GM21786 (cell line): ENCODE measurements at regions not wholly inside any gene's neighbourhood (a gene's known extent, or its start where the extent isn't known, plus 50 kb on each side); places are given as distances from the start of the nearest gene placed in this dataset.
"Not testable (repeated sequence)": the region's sequence is repeated elsewhere in the genome, so short reads cannot be mapped to it uniquely, and the experiment has no call there.

Experiments
- ATAC-seq: cut with Tn5 transposase; IDR thresholded peaks from one replicate; pipeline ENCODE4 v1.9.1; 2021; ENCODE audit not compliant: unreplicated experiment

DNA sequence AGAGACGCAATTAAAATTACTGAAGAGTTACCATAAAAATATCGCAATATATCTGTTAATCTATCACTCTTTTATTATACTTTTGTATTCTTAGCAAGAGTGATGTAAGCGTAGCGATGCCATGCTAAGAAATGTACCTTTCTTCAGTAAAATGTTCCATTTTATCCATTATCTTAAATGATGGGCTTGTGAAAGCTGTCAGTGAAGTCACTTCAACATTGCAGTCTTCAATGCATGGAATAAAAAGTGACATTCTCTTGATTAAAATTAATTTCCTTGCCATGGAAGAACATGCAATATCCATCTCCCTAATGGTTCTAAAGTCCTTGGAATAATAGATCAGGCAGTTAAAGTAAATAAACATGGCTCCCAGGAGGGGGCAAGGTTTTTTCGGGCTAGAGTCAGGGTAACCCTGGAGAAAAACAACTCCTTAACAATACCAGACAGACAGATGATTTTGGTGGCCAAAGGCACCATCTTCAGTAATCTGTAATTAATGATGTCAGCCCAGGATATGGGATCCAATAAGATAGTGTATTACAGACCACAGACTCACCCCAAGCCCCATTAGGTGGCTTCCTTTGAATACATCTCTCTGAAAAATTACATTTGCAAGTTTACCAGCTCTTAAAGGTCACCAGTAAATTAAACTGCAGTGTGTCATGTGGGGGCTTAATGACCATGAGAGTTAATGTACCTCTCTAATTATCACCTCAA lies 677.1 kb downstream of the DTWD2 start:
- no peak for ATAC-seq

DNA sequence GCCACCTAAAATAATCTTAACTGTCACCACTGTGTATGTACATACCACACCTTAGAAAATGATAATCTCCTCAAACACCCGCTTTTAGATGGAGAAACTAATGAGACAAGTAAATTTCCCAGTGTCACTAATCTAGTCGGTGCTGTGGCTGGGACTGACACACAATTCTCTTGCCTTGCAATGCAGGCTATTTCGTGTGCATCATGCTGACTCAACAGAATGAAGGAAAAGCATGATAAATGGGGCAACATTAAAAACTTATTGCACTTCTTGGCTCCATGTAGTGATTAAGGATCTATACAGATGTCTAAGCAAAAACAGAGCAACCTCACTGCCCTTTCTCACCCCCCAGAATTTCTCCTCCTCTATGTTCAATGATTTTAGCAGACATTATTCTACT lies 677.9 kb downstream of the DTWD2 start:
- no peak for ATAC-seq

DNA sequence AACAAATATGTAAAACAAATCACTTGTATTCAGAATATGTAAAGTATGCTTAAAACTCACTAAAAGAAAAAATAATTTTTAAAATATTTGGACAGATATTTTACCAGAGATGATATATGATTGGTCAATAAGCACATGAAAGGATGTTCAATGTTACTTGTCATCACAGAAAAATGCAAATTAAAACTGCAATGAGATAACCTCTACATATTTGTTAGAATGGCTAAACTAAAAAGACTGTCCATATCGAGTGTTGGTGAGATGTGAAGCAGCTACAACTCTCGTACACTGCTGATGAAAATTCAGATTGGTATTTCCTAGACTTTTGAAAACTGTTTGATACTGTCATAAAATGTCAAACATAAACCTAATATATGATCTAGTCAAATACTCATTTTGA lies 685.1 kb downstream of the DTWD2 start:
- no peak for ATAC-seq

DNA sequence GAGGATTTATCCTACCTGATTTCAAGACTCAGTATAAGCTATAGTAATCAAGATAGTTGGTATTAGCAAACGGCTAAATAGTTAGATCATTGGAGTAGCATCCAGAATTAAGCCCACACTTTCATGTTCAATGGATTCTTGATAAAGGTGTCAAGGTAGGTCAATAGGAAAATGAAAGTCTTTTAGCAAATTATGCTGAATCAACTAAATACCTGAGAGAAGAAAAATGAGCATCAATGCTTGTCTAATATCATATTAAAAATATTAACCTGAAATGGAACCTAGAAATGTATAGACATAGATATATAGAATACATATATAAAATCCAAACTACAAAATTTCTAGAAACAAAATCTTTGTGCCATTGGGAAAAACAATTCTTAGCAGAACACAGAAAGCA lies 685.6 kb downstream of the DTWD2 start:
- no peak for ATAC-seq

DNA sequence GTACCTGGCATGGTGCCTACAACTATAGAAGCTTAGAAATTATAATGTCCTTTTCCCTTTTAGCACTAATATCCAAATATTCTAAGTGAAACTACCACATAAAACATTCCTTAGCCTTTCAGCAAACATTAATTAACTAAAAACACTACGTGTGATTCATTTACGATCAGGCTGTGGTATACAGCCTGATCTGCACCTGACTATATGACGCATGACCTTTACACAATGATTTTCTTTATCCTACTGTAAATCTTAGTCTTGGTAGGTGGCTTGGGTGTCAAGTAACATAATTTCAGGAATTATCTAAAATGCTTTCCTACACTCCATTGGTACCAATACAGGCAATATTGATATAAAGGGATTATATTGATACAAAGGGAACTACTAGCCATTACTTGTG lies 686.7 kb downstream of the DTWD2 start:
- ATAC-seq = no peak

DNA sequence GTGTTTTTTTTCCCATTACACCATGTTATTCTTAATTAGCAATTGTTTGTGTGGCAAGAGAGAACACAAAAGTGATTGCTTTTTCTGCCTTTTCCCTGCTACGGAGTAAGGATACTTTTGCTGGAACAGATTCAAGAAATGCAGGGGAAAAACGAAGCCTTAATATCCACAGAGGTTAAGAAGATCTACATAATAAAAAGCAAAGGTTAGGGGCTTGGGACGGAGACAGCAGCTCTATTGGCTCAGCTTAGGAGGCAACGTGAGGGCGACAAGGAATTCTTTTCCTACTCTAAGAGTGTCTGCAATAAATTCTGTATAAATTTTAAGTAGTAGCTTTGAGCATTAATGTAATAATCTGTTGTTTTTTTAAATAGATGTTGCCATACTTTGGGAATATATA lies 693.3 kb downstream of the DTWD2 start:
- ATAC-seq = no peak

DNA sequence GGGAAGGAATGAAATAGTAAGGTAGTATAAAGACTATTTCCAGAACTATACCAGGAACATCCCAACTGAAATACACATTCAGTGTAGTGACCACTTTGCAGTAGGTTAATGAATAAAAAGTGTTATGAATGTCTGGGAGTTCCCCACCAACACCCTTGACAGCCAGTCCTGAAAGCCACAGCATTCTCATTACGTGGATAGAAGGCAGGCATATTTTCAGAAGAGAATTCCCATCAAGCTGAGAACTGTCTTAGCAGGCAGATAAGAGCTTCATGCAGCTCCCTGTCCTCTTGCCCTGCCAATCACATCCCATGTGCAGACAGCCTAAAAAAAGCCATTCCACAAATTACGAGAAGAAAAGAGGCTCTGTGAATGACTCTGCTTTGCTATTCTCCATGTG lies 695.0 kb downstream of the DTWD2 start:
- no peak for ATAC-seq

DNA sequence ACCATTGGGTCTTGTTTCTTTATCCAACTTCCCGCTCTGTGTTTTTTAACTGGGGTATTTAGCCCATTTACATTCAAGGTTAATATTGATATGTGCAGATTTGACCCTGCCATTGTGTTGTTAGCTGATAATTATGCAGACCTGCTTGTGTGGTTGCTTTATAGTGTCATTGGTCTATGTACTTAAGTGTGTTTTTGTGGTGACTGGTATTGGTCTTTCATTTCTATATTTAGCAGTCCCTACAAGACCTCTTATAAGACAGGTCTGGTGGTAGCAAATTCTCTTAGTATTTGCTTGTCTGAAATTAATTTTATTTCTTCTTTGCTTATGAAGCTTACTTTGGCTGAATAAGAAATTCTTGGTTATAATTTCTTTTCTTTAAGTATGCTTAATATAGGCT lies 698.1 kb downstream of the DTWD2 start:
- ATAC-seq = no peak

DNA sequence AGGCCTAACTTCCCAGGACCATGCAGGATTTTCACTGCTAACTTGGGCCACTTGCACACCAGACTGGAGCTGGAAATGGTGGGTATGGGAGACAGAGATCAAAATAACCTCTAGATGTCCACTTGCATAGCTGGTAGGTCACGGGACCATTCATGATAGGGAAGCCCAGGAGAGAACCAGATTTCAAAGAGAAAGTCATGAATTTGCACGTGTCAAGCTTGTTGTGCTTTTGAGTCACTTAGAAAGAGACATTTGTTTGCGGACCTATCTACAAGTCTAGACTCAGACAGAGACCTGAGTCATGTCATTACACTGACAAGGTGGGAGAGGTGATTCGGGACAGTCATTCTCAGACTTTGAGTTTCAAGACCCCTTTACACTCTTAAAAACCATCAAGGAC lies 704.1 kb downstream of the DTWD2 start:
- ATAC-seq = not testable (repeated sequence)

DNA sequence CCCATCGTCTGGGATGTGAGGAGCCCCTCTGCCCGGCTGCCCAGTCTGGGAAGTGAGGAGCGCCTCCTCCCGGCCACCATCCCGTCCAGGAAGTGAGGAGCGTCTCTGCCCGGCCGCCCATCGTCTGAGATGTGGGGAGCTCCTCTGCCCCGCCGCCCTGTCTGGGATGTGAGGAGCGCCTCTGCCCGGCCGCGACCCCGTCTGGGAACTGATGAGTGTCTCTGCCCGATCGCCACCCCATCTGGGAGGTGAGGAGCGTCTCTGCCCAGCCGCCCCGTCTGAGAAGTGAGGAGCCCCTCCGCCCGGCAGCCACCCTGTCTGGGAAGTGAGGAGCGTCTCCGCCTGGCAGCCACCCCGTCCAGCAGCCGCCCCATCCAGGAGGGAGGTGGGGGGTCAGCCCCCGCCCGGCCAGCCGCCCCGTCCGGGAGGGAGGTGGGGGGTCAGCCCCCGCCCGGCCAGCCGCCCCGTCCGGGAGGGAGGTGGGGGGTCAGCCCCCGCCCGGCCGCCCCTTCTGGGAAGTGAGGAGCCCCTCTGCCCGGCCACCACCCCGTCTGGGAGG lies 705.8 kb downstream of the DTWD2 start:
- not testable (repeated sequence) for ATAC-seq

DNA sequence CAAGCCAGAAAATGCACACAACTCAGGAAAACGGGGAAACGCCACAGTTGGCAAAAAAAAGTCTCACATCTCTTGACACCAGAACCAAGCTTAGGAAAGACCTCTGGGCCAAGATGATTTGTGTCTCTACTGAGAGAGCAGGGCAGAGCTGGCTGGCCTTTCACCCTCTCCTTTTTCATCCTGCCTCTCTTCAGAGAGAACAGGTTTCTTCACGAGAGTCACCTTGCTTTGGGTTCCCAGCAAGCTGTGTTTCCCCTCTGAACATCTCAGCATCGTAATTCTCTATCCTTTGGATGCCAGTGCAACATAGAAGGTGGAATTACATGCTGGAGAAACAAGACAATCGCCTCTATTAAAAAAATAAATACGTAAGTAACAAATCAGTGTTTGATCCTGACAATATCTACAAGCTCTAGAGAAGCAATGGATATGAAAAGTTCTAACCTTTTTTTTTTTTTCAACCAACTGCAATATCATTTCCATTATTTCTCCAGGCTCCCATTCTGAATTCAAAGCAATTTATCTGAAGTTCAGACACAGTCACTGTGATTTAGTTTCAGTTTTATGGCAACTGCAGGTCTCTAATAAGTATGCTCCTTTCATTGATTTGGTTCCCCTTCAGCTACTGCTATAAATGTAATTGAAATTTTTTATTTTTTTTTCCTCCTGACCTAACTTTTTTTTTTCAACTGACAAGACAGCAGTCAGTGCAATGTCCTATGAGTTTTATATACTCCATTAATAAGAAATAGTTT lies 708.6 kb downstream of the DTWD2 start:
- ATAC-seq = no peak

DNA sequence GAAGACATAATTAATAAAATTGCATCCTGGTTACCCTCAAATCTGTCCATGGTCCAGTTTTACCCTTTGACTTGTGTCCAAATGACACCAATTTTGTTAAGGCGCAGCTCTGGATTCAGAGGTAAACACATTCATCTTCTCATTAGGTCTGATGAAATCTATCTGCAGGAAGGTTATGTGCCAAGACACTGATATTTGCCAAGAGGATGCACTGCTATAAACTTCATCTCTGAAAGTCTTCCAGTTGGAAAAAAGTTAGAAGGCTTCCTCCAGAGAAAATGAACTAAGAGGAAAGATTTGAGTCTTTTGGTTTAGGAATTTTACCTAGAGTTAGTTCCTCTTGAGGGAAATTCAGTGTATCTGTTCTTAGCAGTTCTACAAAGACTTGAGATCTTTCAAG lies 717.8 kb downstream of the DTWD2 start:
- ATAC-seq = no peak

DNA sequence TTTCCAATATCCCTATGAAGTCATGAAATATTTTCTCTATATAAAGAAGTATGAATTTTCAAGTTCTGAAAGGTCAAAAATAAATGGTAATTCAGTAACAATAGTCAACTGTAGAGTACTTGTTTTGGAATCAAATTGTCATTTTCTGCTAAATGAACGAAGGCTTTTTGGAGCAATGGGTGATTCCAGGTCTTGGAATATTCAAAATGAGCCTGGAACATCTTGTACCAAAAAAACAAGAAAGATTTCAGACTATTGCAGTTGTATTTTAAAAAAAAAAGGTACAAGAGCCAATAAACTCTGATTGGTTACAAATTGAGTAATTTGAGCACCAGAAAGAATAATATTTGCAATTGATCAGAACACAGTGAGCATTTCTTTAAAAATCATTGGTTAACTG lies 730.1 kb downstream of the DTWD2 start:
- ATAC-seq = no peak

DNA sequence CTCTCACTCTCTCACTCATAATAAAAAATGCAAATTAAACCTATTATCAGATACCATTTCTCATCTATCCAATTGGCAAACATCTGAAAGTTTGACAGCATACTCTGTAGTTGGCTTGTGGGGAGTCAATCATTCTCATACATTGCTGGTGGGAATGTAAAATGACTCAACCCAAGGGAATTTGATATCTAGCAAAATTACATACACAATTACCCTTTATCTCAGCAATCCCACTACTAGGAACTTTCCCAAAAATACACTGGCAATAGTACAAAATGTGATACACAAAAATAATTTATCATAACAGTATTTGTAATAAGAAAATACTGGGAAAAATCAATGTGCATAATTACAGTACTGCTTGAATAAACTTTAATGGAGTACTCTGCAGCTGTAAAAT lies 731.3 kb downstream of the DTWD2 start:
- ATAC-seq = no peak

DNA sequence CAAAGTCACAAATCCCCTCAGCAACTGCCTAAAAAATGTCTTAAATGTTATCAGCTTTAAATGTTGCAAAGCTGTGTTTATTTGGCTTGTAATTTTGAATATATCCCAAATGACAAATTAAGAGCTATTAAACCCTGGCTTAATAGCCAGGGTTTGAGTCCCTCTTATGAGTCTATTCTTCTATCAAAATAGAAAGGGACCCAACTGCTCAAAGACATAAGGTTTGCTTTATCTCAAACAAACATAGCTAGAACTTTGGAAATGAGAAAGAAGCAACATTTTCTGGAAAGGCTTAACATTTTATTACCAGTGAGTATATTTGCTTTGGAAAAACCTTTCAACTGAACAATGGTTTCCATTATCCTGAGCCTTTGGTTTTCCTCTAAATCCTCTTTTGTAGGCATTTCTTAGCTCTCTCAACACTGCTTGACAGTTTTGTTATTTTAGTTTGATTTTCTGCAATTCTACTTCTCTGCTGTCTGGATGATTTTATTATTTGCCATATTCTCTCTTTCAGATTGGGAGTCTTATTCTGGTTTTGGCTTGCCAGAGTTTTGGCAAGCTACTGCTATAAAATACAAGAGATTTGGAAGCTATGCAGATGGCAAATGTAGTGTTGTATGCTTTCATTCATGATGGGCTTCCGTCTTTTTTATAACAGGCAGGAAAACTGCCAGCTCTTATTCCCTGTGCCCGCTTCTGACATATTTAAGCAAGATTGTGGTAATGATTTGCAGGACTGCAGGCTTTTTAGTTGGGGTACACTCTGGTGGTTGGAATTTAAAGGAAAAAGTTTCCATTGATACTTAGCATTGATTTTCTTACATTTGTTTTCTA lies 734.9 kb downstream of the DTWD2 start:
- no peak for ATAC-seq

DNA sequence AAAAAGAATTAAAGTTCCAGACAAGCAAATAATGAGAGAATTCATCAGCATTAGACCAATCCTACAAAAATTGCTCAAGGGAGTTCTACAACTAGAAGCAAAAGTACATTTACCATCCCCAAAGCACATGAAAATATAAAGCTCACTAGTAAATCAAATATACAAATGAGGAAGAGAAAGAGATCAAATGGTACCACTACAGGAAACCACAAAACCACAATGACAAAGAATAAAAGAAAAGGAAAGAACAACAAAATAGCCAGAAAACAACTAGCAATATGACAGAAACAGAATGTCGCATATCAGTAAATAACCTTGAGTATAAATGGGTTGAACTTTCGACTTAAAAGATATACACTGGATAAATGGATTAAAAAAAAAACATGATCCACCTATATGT lies 739.0 kb downstream of the DTWD2 start:
- no peak for ATAC-seq

DNA sequence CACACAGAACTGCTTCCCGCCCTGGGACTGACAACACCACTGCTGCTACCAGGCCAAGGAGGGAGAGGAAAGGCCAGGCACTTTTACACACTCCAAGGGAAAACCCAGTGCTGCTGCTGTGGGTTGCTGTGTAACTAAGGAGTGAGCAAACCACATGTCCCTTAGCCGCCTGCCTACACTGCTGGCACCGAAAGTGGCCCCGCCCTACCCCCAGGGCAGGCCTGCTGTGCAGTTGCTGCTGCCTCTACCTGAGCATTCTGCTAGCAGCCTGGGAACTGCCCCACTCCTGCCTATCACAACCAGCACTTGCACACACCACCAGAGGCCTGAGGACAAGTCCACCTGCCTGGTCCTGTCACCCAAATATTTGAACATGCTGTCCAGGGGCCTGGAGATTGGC lies 740.9 kb downstream of the DTWD2 start:
- no peak for ATAC-seq

DNA sequence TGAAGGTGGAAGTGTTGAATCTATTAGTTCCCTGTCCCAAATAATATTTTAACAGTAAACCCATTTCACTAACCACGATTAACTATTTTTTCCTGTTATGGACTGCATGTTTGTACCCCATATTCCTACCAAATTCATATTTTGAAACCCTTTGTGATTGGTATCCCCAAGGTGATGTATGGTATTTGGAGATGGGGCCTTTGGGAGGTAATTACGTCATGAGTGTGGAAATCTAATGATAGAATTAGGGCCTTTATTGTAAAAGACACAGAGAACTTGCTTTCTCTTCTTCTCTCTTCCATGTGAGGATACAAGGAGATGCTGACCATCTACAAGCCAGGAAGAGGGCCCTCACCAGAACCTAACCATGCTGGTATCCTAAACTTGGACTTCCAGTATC lies 744.7 kb downstream of the DTWD2 start:
- no peak for ATAC-seq

DNA sequence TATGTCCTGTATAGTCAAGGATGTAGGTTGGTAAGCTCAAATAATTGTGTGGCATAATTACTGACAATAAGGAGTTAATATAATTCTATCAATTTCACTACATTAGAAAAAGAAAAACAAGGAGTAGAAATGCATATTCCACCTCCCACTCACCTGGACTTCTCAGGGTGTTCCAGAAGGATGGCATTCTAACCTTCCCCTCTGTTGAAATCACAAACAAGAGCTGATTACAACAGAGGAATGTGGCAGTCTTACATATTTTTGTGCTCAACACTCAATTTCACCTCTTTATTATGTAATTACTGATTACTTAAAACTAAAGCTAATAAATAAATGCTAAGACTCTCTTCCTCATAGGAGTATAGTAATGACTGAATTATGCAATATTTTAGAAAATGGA lies 745.3 kb downstream of the DTWD2 start:
- no peak for ATAC-seq

DNA sequence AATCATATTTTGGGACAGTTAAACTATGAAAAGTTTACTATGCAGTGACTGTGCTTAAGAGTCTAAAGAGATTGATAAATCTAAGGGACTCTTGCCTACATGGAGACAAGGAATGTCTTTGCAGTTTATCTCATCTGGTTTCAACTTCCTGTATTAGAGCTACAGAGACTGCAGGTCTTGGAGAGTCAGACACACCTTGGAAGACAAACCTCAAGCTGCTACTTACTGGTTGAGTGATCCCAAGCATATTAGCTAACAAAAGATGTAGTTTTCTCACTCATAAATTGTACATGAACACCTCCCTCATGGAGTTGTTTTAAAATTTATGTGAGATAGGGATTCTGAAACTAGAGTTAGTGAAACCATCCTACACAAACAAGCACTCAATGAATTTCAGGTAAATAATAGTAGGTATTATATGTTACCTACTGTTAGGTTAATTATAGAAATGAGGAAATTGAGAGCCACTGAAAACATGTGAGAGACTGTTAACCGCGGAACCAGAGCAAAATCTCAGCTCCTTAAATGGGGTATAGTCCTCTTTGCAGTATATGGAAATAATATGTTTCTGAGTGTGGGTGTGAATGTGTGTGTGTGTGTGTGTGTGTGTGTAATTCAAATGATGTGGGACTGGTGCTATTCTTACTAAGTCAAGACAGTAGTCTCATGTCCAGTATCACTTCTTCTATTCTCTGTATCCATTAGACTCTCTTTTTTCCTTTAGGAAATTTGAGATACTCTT lies 752.1 kb downstream of the DTWD2 start:
- peak; percentile 62 for ATAC-seq

DNA sequence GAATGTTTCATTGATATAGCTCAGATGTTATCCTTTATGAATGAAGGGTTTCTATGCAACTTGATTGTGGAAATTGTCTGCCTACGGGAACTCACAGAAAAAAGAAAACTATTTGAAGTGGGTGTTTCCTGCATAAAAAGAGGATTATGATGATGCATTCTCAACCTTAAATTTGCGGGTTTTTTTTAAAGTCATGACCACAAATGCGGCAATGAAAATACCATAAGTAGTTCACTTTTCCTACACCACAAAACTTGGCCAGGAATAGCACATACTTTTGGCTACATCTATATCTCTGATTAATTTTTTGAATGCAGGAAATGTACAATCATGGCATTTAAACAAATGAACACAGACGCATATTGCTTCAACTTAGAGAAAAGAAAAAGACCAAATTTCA lies 754.7 kb downstream of the DTWD2 start:
- no peak for ATAC-seq
